ENCODE measurements at regions not wholly inside any gene's neighbourhood (a gene's known extent, or its start where the extent isn't known, plus 50 kb on each side); places are given as distances from the start of the nearest gene placed in this dataset.
"Not testable (repeated sequence)": the region's sequence is repeated elsewhere in the genome, so short reads cannot be mapped to it uniquely, and the experiment has no call there.

DNA sequence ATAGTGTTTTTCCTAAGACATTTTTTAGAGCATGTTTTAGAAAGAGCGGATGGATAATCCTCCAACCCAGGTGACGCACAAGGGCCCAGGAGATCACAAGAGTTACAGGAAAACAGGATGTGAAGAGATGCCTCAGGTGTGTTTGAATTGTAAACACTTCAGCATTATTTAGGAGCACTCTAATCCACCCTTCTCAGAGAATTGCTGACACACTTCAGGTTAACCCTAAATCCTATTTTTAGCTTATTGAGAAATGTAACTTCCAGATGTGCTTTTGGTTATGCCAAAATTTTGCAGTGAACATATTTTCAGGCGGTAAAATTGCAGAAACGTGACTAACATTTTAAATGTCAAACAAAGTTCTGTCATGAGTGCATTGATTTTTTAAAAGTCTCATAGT lies 755.4 kb upstream of the CTNND2 start:
- H3K27me3 ChIP-seq (ENCODE audit: insufficient read depth, insufficient read length), result no peaks in the 10 kb centered on the region
- no peaks in the 10 kb centered on the region for H3K36me3 ChIP-seq (ENCODE audit: insufficient read depth, insufficient read length, low read length)
- no peak for DNase-seq (ENCODE audit: low read depth, low spot score)
- TF ChIP-seq SUZ12 (IDR thresholded peaks at IDR 0.05; ENCODE audit: extremely low read depth, insufficient read depth, insufficient read length), result no peak
- TF ChIP-seq ZNF274 (IDR thresholded peaks at IDR 0.05; ENCODE audit: low read depth, low read length), result no peak
- no peak for TF ChIP-seq YY1 (IDR thresholded peaks at IDR 0.05; ENCODE audit: insufficient read depth, insufficient read length)
- H3K4me1 ChIP-seq (ENCODE audit: insufficient read depth, insufficient read length), result no peaks in the 10 kb centered on the region
- no peak overlapping the region for H3K9ac ChIP-seq (ENCODE audit: insufficient read length, low read depth)
- H3K4me3 ChIP-seq (ENCODE audit: insufficient read length, low read depth), result no peak overlapping the region
- peaks cover 7% of the 10 kb centered on the region; the same call in 1 of the 2 replicates for H3K9me3 ChIP-seq (ENCODE audit: insufficient read depth, low read length)

DNA sequence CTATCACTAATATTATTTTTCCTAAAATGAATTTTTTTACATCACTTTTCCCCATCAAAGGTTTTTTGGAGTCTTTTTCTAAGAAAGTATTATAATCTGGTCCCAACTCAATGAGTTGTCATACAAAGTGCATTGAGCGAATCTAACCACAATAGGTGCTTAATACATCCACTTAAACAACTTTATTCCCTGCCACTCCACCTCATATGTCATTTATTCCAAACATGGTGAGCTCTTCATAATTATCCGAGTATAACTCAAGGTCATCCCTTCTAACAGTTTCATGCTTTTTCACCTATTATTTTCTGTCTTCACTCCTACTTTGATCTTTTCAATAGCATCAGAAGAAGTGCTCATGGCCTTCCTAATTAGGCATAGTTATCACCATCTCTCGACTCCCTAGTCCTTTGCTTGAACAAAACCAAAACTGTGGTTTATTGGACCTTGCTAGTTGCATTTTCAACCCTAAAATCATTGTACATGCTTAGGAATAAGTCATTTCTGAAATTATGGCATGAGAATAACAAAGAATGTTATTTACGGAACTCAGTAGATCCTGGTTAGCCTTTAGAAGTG lies 754.7 kb upstream of the CTNND2 start:
- DNase-seq (ENCODE audit: low read depth, low spot score), result no peak

DNA sequence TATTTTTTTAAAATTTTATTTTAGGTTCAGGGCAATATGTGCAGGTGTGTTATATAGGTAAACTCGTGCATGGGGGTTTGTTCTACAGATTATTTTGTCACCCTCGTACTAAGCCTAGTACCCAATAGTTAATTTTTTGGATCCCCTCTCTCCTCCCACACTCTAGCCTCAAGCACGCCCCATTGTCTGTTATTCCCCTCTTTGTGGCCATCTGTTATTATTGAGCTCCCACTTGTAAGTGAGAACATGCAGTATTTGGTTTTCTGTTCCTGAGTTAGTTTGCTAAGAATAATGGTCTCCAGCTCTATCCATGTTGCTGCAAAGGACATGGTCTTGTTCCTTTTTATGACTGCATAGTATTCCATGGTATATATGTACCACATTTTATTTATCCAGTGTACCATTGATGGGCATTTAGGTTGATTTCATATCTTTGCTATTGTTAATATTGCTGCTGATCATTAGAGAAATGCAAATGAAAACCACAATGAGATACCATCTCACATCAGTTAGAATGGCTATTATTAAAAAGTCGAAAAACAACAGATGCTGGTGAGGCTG lies 753.7 kb upstream of the CTNND2 start:
- DNase-seq (ENCODE audit: low read depth, low spot score); H3K27me3 ChIP-seq (ENCODE audit: insufficient read depth, insufficient read length); H3K9ac ChIP-seq (ENCODE audit: insufficient read length, low read depth); H3K36me3 ChIP-seq (ENCODE audit: insufficient read depth, insufficient read length, low read length); H3K4me3 ChIP-seq (ENCODE audit: insufficient read length, low read depth); H3K9me3 ChIP-seq (ENCODE audit: insufficient read depth, low read length); H3K4me1 ChIP-seq (ENCODE audit: insufficient read depth, insufficient read length): not testable (repeated sequence)

More for the DNA sequence above, 754.7 kb upstream of the CTNND2 start:
- Histone ChIP-seq H3K27me3 (ENCODE audit: insufficient read depth, insufficient read length) (no peaks in the 10 kb centered on the region), H3K4me3 (ENCODE audit: insufficient read length, low read depth) (no peak overlapping the region), H3K9me3 (ENCODE audit: insufficient read depth, low read length) (peaks cover 7% of the 10 kb centered on the region; the same call in 1 of the 2 replicates), H3K4me1 (ENCODE audit: insufficient read depth, insufficient read length) (no peaks in the 10 kb centered on the region), H3K36me3 (ENCODE audit: insufficient read depth, insufficient read length, low read length) (no peaks in the 10 kb centered on the region), H3K9ac (ENCODE audit: insufficient read length, low read depth) (no peak overlapping the region)
- TF ChIP-seq SUZ12 (IDR thresholded peaks at IDR 0.05; ENCODE audit: extremely low read depth, insufficient read depth, insufficient read length) (no peak), YY1 (IDR thresholded peaks at IDR 0.05; ENCODE audit: insufficient read depth, insufficient read length) (no peak), ZNF274 (IDR thresholded peaks at IDR 0.05; ENCODE audit: low read depth, low read length) (no peak)

GRCh38 chr5:12655675-12656074 lies 751.4 kb upstream of the CTNND2 start:
- Histone ChIP-seq H3K27me3 (ENCODE audit: insufficient read depth, insufficient read length) (no peaks in the 10 kb centered on the region), H3K36me3 (ENCODE audit: insufficient read depth, insufficient read length, low read length) (no peaks in the 10 kb centered on the region), H3K4me3 (ENCODE audit: insufficient read length, low read depth) (no peak overlapping the region), H3K9me3 (ENCODE audit: insufficient read depth, low read length) (no peaks in the 10 kb centered on the region), H3K9ac (ENCODE audit: insufficient read length, low read depth) (no peak overlapping the region), H3K4me1 (ENCODE audit: insufficient read depth, insufficient read length) (no peaks in the 10 kb centered on the region)
- no peak for TF ChIP-seq ZNF274 (IDR thresholded peaks at IDR 0.05; ENCODE audit: low read depth, low read length)
- TF ChIP-seq SUZ12 (IDR thresholded peaks at IDR 0.05; ENCODE audit: extremely low read depth, insufficient read depth, insufficient read length), result no peak
- TF ChIP-seq YY1 (IDR thresholded peaks at IDR 0.05; ENCODE audit: insufficient read depth, insufficient read length), result no peak
- DNase-seq (ENCODE audit: low read depth, low spot score), result no peak

- Histone ChIP-seq H3K9me3 (ENCODE audit: insufficient read depth, low read length) (no peaks in the 10 kb centered on the region), H3K4me3 (ENCODE audit: insufficient read length, low read depth) (no peak overlapping the region), H3K27me3 (ENCODE audit: insufficient read depth, insufficient read length) (no peaks in the 10 kb centered on the region), H3K36me3 (ENCODE audit: insufficient read depth, insufficient read length, low read length) (no peaks in the 10 kb centered on the region), H3K9ac (ENCODE audit: insufficient read length, low read depth) (no peak overlapping the region), H3K4me1 (ENCODE audit: insufficient read depth, insufficient read length) (no peaks in the 10 kb centered on the region)
- TF ChIP-seq ZNF274 (IDR thresholded peaks at IDR 0.05; ENCODE audit: low read depth, low read length), result no peak
- no peak for TF ChIP-seq YY1 (IDR thresholded peaks at IDR 0.05; ENCODE audit: insufficient read depth, insufficient read length)
- TF ChIP-seq SUZ12 (IDR thresholded peaks at IDR 0.05; ENCODE audit: extremely low read depth, insufficient read depth, insufficient read length), result no peak
- no peak for DNase-seq (ENCODE audit: low read depth, low spot score)
These were observed 748.0 kb upstream of the CTNND2 start for GRCh38 chr5:12652201-12652600.

DNA sequence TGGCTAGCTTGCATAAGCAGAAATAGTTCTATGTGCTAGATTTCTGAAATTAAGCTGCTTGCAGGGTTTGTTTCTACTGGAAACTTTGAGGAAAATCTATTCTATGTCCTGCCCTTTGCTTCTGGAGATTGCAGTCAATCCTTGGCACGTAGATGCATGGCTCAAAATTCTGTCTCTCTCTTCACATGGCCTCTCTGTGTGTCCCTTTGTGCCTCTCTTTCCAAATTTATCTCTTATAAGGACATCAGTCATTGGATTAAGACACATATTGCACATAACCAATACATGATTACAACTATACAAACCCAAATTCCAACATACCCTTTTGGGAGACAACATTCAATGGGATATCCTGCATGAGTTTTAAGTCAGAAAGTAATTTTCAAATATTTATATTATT lies 744.3 kb upstream of the CTNND2 start:
- Histone ChIP-seq H3K36me3 (ENCODE audit: insufficient read depth, insufficient read length, low read length) (no peaks in the 10 kb centered on the region), H3K4me1 (ENCODE audit: insufficient read depth, insufficient read length) (no peaks in the 10 kb centered on the region), H3K4me3 (ENCODE audit: insufficient read length, low read depth) (no peak overlapping the region), H3K9me3 (ENCODE audit: insufficient read depth, low read length) (no peaks in the 10 kb centered on the region), H3K9ac (ENCODE audit: insufficient read length, low read depth) (no peak overlapping the region), H3K27me3 (ENCODE audit: insufficient read depth, insufficient read length) (no peaks in the 10 kb centered on the region)
- TF ChIP-seq SUZ12 (IDR thresholded peaks at IDR 0.05; ENCODE audit: extremely low read depth, insufficient read depth, insufficient read length), result no peak
- TF ChIP-seq ZNF274 (IDR thresholded peaks at IDR 0.05; ENCODE audit: low read depth, low read length), result no peak
- TF ChIP-seq YY1 (IDR thresholded peaks at IDR 0.05; ENCODE audit: insufficient read depth, insufficient read length), result no peak
- no peak for DNase-seq (ENCODE audit: low read depth, low spot score)

DNA sequence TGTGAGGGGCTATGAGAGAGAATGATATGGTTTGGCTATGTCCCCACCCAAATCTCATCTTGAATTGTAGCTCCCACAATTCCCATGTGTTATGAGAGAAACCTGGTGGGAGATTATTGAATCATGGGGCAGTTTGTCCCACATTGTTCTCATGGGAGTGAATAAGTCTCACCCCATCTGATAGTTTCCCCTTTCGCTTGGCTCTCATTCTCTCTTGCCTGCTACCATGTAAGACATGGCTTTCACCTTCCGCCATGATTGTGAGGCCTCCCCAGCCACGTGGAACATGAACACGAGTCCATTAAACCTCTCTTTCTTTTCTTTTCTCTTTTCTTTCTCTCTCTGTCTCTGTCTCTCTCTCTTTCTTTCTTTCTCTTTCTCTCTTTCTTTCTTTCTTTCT lies 743.4 kb upstream of the CTNND2 start:
- H3K4me1 ChIP-seq (ENCODE audit: insufficient read depth, insufficient read length), result no peaks in the 10 kb centered on the region
- H3K9ac ChIP-seq (ENCODE audit: insufficient read length, low read depth), result no peak overlapping the region
- H3K9me3 ChIP-seq (ENCODE audit: insufficient read depth, low read length), result no peaks in the 10 kb centered on the region
- no peaks in the 10 kb centered on the region for H3K27me3 ChIP-seq (ENCODE audit: insufficient read depth, insufficient read length)
- TF ChIP-seq SUZ12 (IDR thresholded peaks at IDR 0.05; ENCODE audit: extremely low read depth, insufficient read depth, insufficient read length) (no peak), ZNF274 (IDR thresholded peaks at IDR 0.05; ENCODE audit: low read depth, low read length) (no peak), YY1 (IDR thresholded peaks at IDR 0.05; ENCODE audit: insufficient read depth, insufficient read length) (no peak)
- H3K4me3 ChIP-seq (ENCODE audit: insufficient read length, low read depth), result no peak overlapping the region
- DNase-seq (ENCODE audit: low read depth, low spot score), result no peak
- no peaks in the 10 kb centered on the region for H3K36me3 ChIP-seq (ENCODE audit: insufficient read depth, insufficient read length, low read length)

Measured in NT2/D1 (cell line).